NCI-H446 (cell line): ENCODE measurements at regions not wholly inside any gene's neighbourhood (a gene's known extent, or its start where the extent isn't known, plus 50 kb on each side); places are given as distances from the start of the nearest gene placed in this dataset.

Experiments
- DNase-seq, 2 experiments: peaks; one replicate each; lab custom pipeline; 2025; lab: John Stamatoyannopoulos, UW

- DNase-seq = no peak
Observed at GRCh38 chr4:3668825-3669552, 97.2 kb upstream of the ADRA2C start.

- DNase-seq = no peak
Observed at GRCh38 chr4:3667258-3667657, 98.9 kb upstream of the ADRA2C start.

DNA sequence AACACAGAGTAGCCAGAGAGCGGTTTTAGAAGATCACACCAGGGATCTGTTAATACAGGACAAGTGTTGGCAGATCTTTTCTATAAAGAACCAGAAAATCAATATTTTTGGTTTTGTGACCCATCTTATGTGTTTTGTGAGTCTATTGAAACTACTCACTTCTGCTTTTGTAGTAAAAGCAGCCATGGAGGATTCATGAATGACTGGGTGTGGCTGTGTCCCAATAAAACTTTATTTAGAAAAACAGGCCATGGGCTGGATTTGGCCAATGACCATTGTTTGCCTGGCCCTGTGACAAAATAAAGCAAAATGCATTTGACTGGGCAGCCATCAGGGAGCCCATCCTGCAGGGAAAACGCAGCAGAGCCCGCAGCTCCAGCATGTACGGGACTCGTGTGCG, 99.9 kb upstream of the ADRA2C start:
- no peak for DNase-seq

- no peak for DNase-seq
Observed at GRCh38 chr4:3665360-3665891, 100.8 kb upstream of the ADRA2C start.

GRCh38 chr4:3663791-3664190, 102.4 kb upstream of the ADRA2C start:
- DNase-seq = no peak

DNA sequence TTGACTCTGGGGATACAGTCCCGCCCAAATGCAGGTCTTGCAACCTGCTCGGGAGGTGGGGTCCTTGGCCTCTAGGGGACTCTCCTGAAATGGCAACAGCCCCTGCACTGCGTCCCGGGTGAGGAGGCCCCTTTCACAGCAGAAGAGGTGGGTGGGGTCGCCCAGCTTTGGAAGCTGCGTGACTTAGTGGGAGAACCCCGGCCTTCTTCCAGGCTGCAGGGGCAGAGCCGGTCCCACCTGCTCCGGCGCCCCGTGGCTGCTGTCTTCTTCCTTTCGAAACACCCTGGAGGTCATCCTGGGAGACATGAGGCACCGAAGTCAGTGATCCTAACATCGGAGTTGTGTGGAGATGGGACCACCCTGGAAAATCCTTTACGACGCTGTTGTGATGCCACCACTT, 103.7 kb upstream of the ADRA2C start:
- DNase-seq = no peak

DNA sequence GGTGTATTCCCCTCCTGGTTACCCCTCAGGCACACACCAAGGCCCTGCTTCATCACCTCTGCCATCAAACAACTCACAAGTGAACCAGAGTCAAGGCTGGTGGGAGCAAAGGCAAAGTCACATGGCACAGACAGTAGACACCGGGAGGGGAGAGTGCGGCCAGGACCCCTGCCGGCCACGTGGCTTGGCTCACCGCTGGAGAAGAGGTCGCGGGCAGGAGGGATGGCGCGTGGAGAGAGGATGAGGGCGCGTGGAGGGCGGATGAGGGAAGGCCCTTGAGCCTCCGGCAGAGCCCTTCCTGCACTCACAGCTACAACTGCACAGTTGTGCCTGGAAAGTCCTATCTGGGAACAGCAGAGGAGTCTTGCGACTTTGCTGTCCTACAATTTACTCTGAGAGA, 104.2 kb upstream of the ADRA2C start:
- no peak for DNase-seq

DNA sequence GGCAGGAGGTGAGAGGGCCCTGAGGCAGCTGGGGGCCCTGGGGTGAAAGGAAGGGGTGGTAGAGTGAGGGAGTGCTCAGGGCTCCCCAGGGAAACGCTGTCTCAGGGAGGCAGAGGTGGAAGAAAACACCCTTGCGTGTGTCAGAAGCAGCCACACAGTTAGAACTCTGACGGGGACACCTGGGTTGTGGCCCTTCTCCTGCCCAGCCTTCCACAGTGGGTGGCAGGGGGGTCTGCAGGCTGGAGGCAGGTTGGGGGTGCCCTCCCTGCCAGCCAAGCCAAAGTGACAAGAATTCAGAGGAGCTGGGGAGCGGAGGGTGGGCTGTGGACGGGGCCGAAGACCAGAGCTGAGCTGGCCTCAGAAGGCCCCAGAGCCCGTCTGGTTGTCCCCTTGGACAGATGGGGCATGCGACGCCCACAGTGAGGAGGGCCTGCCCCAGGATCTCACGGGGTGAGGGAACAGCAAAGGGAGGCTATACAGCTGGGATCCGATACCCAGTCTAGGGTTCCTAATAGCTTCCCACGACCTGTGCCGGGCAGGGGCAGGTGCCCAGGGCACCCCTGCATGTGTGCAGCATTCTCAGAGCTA, 105.2 kb upstream of the ADRA2C start:
- DNase-seq = no peak

DNA sequence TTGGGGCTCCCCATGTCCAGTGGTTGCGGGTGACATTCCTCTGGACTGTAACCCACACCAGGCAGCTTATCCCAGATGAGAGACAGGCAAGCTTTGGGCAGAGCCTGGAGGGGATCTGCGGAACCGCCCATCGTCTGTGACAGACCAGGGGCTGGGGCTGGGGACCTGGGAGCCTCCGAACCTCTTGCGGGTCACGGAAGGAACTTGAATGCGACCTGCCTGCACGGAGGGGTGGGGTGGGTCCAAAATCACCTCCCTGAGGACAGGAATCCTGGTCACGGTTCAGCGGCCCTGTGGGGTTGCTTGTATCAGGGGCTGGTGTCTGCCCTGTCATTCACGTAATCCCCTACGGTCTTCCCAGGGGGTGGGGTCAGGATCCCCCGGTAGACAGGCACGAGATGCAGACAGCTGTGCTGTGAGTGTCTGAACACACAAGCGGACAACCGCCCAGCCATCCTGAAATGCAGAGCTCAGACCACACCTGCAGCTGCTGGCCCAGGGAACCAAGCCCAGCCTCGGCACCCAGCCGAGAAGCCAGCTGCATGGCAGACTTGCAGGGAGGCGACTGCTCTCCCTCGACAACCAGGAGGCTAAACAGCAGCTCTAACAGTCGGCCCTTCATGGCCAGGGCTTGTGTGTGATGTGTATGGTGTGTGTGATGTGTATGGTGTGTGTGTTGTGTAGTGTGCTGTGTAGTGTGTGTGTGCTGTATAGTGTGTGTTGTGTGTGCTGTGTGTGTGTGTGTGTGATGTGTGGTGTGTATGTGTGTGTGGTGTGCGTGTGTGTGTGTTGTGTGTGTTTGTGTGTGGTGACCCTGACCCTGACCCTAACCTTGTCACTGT, 105.9 kb upstream of the ADRA2C start:
- peak in 1 of 2 experiments; percentile 17 for DNase-seq

DNA sequence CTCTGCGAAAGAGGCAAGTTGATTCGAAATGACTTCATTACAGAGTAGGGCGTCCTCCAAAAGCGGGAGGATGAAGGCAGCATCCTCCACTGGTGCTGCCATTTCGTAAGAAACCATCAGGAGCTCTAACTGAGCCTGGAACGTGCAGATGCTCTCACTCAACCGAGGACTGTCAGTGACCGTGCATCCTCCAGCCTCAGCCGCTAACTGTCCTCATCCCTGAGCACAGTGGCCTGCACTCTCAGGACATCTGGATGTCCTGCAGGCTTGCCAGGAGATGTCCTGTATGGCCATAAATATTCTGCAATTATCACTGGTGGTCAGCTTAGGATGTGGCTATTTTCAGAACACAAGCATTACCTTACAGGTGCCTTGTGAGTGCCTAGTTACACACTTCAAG, 107.1 kb upstream of the ADRA2C start:
- DNase-seq = no peak

GRCh38 chr4:3658530-3658913, 107.7 kb upstream of the ADRA2C start:
- DNase-seq = no peak

- DNase-seq = no peak
Observed at GRCh38 chr4:3657902-3658529, 108.2 kb upstream of the ADRA2C start.

- DNase-seq = no peak
Observed at GRCh38 chr4:3656416-3657356, 109.5 kb upstream of the ADRA2C start.

DNA sequence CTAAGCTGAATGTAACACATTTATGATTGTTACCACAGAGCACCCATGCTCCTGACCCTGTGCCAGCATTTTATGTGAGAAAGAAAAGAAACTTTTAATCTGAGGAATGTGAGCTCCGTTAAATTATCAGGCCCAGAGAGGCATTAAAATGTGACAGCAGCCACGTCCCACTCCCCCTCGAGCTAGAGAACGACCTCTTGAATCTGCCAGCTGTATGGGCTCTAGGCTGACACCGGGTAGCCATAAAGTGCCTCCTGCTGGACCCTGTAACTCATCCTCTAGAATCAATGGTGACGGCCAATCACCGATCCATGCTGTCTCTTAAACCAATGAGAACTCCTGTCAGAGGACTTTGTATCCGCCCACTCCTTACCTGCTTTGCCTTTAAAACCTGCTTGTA, 110.2 kb upstream of the ADRA2C start:
- DNase-seq = no peak

GRCh38 chr4:3655485-3655884, 110.7 kb upstream of the ADRA2C start:
- DNase-seq = no peak

- DNase-seq = no peak
Observed at GRCh38 chr4:3654036-3654807, 112.0 kb upstream of the ADRA2C start.

GRCh38 chr4:3652586-3652985, 113.6 kb upstream of the ADRA2C start:
- no peak for DNase-seq

GRCh38 chr4:3651267-3651845, 114.8 kb upstream of the ADRA2C start:
- DNase-seq = no peak

DNA sequence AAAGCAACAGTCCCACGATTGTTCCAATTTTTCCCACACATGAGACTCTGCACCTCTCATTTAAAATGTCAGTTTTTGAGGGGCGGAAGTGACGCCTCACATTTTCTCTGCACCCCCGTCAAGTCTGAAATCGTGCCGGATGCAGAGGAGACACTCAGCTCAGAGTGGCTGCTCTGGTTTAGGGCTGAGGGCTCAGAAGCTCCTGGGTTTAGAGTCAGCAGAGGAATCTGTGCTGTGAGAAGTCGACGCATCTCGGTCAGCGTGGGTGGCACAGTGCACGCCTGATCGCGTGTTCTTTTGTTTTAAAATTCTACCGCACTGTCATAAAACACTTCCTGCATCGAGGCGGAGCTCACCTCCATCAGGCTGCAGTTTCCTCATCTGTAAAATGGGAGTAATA, 116.7 kb upstream of the ADRA2C start:
- DNase-seq = no peak

DNA sequence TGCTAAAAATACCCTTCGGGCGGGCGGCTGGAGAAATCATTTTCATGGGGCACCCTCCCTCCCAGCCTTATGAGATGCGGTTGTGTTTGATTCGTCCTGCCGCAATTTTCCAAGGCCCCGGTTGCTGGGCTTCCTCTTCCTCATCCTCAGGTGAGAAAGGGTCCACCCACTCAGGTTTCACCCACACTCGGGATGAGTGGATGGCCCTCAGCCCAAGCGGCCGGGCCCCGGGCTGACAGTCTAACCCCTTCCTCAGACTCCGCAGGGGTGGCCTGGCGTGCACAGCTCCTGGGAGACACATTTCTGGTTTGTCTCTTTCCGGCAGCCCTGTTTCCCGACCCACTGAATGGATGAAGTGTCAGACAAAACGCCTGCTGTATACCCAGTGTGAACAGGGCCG, 116.5 kb upstream of the LRPAP1 start:
- no peak for DNase-seq
